ENCODE measurements at regions not wholly inside any gene's neighbourhood (a gene's known extent, or its start where the extent isn't known, plus 50 kb on each side); places are given as distances from the start of the nearest gene placed in this dataset.

GRCh38 chr10:59463909-59464308 lies 101.6 kb upstream of the FAM13C start:
- no peaks in the 10 kb centered on the region for H3K36me3 ChIP-seq
- no peak for DNase-seq
- H3K27me3 ChIP-seq = no peaks in the 10 kb centered on the region
- H3K4me1 ChIP-seq = peaks cover 16% of the 10 kb centered on the region; the same call in 1 of the 2 replicates
- no peak for TF ChIP-seq CTCF (IDR thresholded peaks at IDR 0.05; ENCODE audit: low read depth, low read length)
- H3K4me3 ChIP-seq (ENCODE audit: low read depth, low read length) = no peak overlapping the region
- no peaks in the 10 kb centered on the region for H3K9me3 ChIP-seq

GRCh38 chr10:59460601-59461000 lies 98.3 kb upstream of the FAM13C start:
- H3K27me3 ChIP-seq = no peaks in the 10 kb centered on the region
- no peak for DNase-seq
- TF ChIP-seq CTCF (IDR thresholded peaks at IDR 0.05; ENCODE audit: low read depth, low read length) = no peak
- no peaks in the 10 kb centered on the region for H3K9me3 ChIP-seq
- peaks cover 16% of the 10 kb centered on the region; the same call in 1 of the 2 replicates for H3K4me1 ChIP-seq
- H3K36me3 ChIP-seq = no peaks in the 10 kb centered on the region
- H3K4me3 ChIP-seq (ENCODE audit: low read depth, low read length) = no peak overlapping the region

- no peak overlapping the region for H3K4me3 ChIP-seq (ENCODE audit: low read depth, low read length)
- DNase-seq = no peak
- H3K27me3 ChIP-seq = no peaks in the 10 kb centered on the region
- H3K4me1 ChIP-seq = no peaks in the 10 kb centered on the region; the same call in none of the 2 replicates
- no peak for TF ChIP-seq CTCF (IDR thresholded peaks at IDR 0.05; ENCODE audit: low read depth, low read length)
- no peaks in the 10 kb centered on the region for H3K9me3 ChIP-seq
- H3K36me3 ChIP-seq = no peaks in the 10 kb centered on the region
Observed at GRCh38 chr10:59456199-59456598, 93.8 kb upstream of the FAM13C start.

- no peaks in the 10 kb centered on the region for H3K36me3 ChIP-seq
- TF ChIP-seq CTCF (IDR thresholded peaks at IDR 0.05; ENCODE audit: low read depth, low read length) = no peak
- H3K4me3 ChIP-seq (ENCODE audit: low read depth, low read length) = no peak overlapping the region
- H3K9me3 ChIP-seq = no peaks in the 10 kb centered on the region
- no peak for DNase-seq
- no peaks in the 10 kb centered on the region for H3K27me3 ChIP-seq
- H3K4me1 ChIP-seq = no peaks in the 10 kb centered on the region; the same call in none of the 2 replicates
Observed at GRCh38 chr10:59454171-59454919, 92.0 kb upstream of the FAM13C start.

GRCh38 chr10:59448616-59449015 lies 86.3 kb upstream of the FAM13C start:
- DNase-seq = no peak
- H3K27me3 ChIP-seq = no peaks in the 10 kb centered on the region
- no peaks in the 10 kb centered on the region for H3K4me1 ChIP-seq
- H3K4me3 ChIP-seq (ENCODE audit: low read depth, low read length) = no peak overlapping the region
- no peaks in the 10 kb centered on the region for H3K9me3 ChIP-seq
- no peaks in the 10 kb centered on the region for H3K36me3 ChIP-seq
- TF ChIP-seq CTCF (IDR thresholded peaks at IDR 0.05; ENCODE audit: low read depth, low read length) = no peak

GRCh38 chr10:59435707-59436106 lies 73.4 kb upstream of the FAM13C start:
- Histone ChIP-seq H3K4me1 (peaks cover 27% of the 10 kb centered on the region), H3K9me3 (no peaks in the 10 kb centered on the region), H3K27me3 (no peaks in the 10 kb centered on the region), H3K36me3 (no peaks in the 10 kb centered on the region), H3K4me3 (ENCODE audit: low read depth, low read length) (no peak overlapping the region)
- no peak for DNase-seq
- no peak for TF ChIP-seq CTCF (IDR thresholded peaks at IDR 0.05; ENCODE audit: low read depth, low read length)

Measured in BE2C (cell line).